GM23338 (cell line): ENCODE measurements at regions not wholly inside any gene's neighbourhood (a gene's known extent, or its start where the extent isn't known, plus 50 kb on each side); places are given as distances from the start of the nearest gene placed in this dataset.

Source experiments
- ATAC-seq: fragments of 200-7000 bp; cut with Tn5 transposase; 3 replicates; pipeline ENCODE4 v1.9.1; 2020
- DNase-seq: peaks from one replicate; pipeline ENCODE4 v3.0.0-alpha.2; 2015; ENCODE audit warnings: low spot score
- H2AFZ ChIP-seq: fragments of 200-600 bp; sonication (generic); 2 replicates; pipeline ENCODE4 v1.8.0; 2016; ENCODE audit warnings: antibody characterized with exemption, mild to moderate bottlenecking, moderate library complexity
- H3F3A ChIP-seq: fragments of 200-600 bp; sonication (generic); replicated peaks from 2 replicates; pipeline ENCODE4 v1.8.0; 2017; ENCODE audit warnings: antibody characterized with exemption, mixed run types, low read depth
- H3K27ac ChIP-seq: fragments of 200-600 bp; sonication (generic); 2 replicates; pipeline ENCODE4 v1.6.1; 2016; ENCODE audit warnings: low read depth
- H3K27me3 ChIP-seq: fragments of 200-600 bp; sonication (generic); 2 replicates; pipeline ENCODE4 v1.8.0; 2016; ENCODE audit warnings: mild to moderate bottlenecking, mixed run types, moderate library complexity; ENCODE audit not compliant: insufficient read depth
- H3K36me3 ChIP-seq: fragments of 200-600 bp; sonication (generic); 2 replicates; pipeline ENCODE4 v1.8.0; 2016; ENCODE audit warnings: mild to moderate bottlenecking; ENCODE audit not compliant: insufficient read depth
- H3K4me1 ChIP-seq: fragments of 200-600 bp; sonication (generic); 2 replicates; pipeline ENCODE4 v1.8.0; 2016; ENCODE audit warnings: mild to moderate bottlenecking, moderate library complexity; ENCODE audit not compliant: insufficient read depth
- H3K4me2 ChIP-seq: fragments of 200-600 bp; sonication (generic); 2 replicates; pipeline ENCODE4 v1.7.1; 2017; ENCODE audit warnings: mixed run types
- H3K4me3 ChIP-seq: fragments of 200-600 bp; sonication (generic); 2 replicates; pipeline ENCODE4 v1.6.1; 2016; ENCODE audit warnings: mixed run types
- H3K79me2 ChIP-seq: fragments of 200-600 bp; sonication (generic); replicated peaks from 2 replicates; pipeline ENCODE4 v1.8.0; 2017; ENCODE audit warnings: mild to moderate bottlenecking; ENCODE audit not compliant: insufficient read depth
- H3K9me2 ChIP-seq: fragments of 200-600 bp; sonication (generic); 2 replicates; pipeline ENCODE4 v1.8.0; 2017; ENCODE audit not compliant: insufficient read depth
- H4K20me1 ChIP-seq: fragments of 200-600 bp; sonication (generic); replicated peaks from 2 replicates; pipeline ENCODE4 v1.8.0; 2017; ENCODE audit warnings: mild to moderate bottlenecking; ENCODE audit not compliant: insufficient read depth
- H3K27ac Mint-ChIP-seq: 2 replicates; pipeline ENCODE4 v1.8.0; 2020; ENCODE audit warnings: inconsistent platforms, mild to moderate bottlenecking, moderate library complexity, mixed read lengths
- H3K27me3 Mint-ChIP-seq: 3 replicates; pipeline ENCODE4 v1.8.0; 2022; ENCODE audit warnings: low read depth, mild to moderate bottlenecking, moderate library complexity, mixed read lengths, inconsistent platforms; ENCODE audit not compliant: insufficient read depth, poor library complexity
- H3K36me3 Mint-ChIP-seq: 3 replicates; pipeline ENCODE4 v1.8.0; 2021; ENCODE audit warnings: low read depth, mild to moderate bottlenecking, inconsistent platforms, moderate library complexity, mixed read lengths
- H3K4me1 Mint-ChIP-seq: 3 replicates; pipeline ENCODE4 v1.8.0; 2020; ENCODE audit warnings: mild to moderate bottlenecking, inconsistent platforms, mixed read lengths
- H3K4me3 Mint-ChIP-seq: 3 replicates; pipeline ENCODE4 v1.8.0; 2021; ENCODE audit warnings: moderate library complexity, mild to moderate bottlenecking, inconsistent platforms, mixed read lengths
- H3K9me3 Mint-ChIP-seq: 3 replicates; pipeline ENCODE4 v1.8.0; 2020; ENCODE audit warnings: moderate library complexity, mild to moderate bottlenecking, inconsistent platforms, mixed read lengths
- CREB1 ChIP-seq: fragments of 250-450 bp; sonication (Bioruptor Pico); IDR thresholded peaks from 2 replicates; pipeline ENCODE4 v1.5.0; 2020; ENCODE audit warnings: low read depth, mild to moderate bottlenecking, moderate library complexity
- CTCF ChIP-seq, 2 experiments: fragments of 200-600 bp in 1 of 2; sonication (generic) in 1 of 2; conservative IDR thresholded peaks; 2 replicates each; pipeline versions ENCODE4 v1.5.1 to v1.6.1; 2016 to 2017; ENCODE audit warnings: antibody characterized with exemption in 2 of 2, low read depth in 2 of 2, mild to moderate bottlenecking in 2 of 2, moderate library complexity in 1 of 2
- EZH2 ChIP-seq: fragments of 200-600 bp; sonication (generic); IDR thresholded peaks from one replicate; pipeline ENCODE4 v1.8.0; 2017; ENCODE audit warnings: antibody characterized with exemption, mild to moderate bottlenecking, low read depth; ENCODE audit not compliant: unreplicated experiment
- EZH2phosphoT487 ChIP-seq: fragments of 200-600 bp; sonication (generic); IDR thresholded peaks from one replicate; pipeline ENCODE4 v1.8.1; 2018; ENCODE audit warnings: antibody characterized with exemption; ENCODE audit not compliant: unreplicated experiment
- JUNB ChIP-seq: IDR thresholded peaks from one replicate; pipeline ENCODE4 v1.6.1; 2016; ENCODE audit warnings: antibody characterized with exemption; ENCODE audit not compliant: unreplicated experiment
- NANOG ChIP-seq: IDR thresholded peaks from 2 replicates; pipeline ENCODE4 v1.6.1; 2016; ENCODE audit warnings: antibody characterized with exemption, borderline replicate concordance
- POLR2AphosphoS5 ChIP-seq: IDR thresholded peaks from 2 replicates; pipeline ENCODE4 v1.6.1; 2016; ENCODE audit warnings: antibody characterized with exemption, low read depth
- REST ChIP-seq: IDR thresholded peaks from one replicate; pipeline ENCODE4 v1.6.1; 2018; ENCODE audit warnings: antibody characterized with exemption; ENCODE audit not compliant: unreplicated experiment
- STAT1 ChIP-seq: IDR thresholded peaks from one replicate; pipeline ENCODE4 v1.6.1; 2016; ENCODE audit warnings: antibody characterized with exemption; ENCODE audit not compliant: unreplicated experiment
- ZNF114 ChIP-seq: fragments of 250-450 bp; sonication (Bioruptor Pico); IDR thresholded peaks from 2 replicates; pipeline ENCODE4 v1.5.0; 2020; ENCODE audit warnings: mild to moderate bottlenecking, moderate library complexity
- ZNF331 ChIP-seq: fragments of 250-450 bp; sonication (Bioruptor Pico); IDR thresholded peaks from 2 replicates; pipeline ENCODE4 v1.5.0; 2020; ENCODE audit warnings: low read depth, mild to moderate bottlenecking, moderate library complexity
- ZNF462 ChIP-seq: fragments of 250-450 bp; sonication (Bioruptor Pico); IDR thresholded peaks from 2 replicates; pipeline ENCODE4 v1.5.0; 2020; ENCODE audit warnings: mild to moderate bottlenecking, moderate library complexity

GRCh38 chr1:56331207-56331891 is 248.0 kb downstream of the PLPP3 start:
- no peak overlapping the region for H2AFZ ChIP-seq
- no peak overlapping the region for H3K4me2 ChIP-seq
- Mint-ChIP-seq H3K4me3 (no peak overlapping the region), H3K36me3 (no peaks in the 10 kb centered on the region), H3K4me1 (peaks cover 4% of the 10 kb centered on the region; the same call in 1 of the 3 replicates), H3K27me3 (peaks cover 1% of the 10 kb centered on the region), H3K27ac (no peak overlapping the region), H3K9me3 (no peaks in the 10 kb centered on the region)
- no peak for TF ChIP-seq CTCF (conservative IDR thresholded peaks at IDR 0.05; ENCODE audit: low read depth in 2 of 2)
- no peak for TF ChIP-seq STAT1
- no peak for TF ChIP-seq JUNB
- no peak for TF ChIP-seq ZNF114 (CRISPR knock-in tag)
- no peak for TF ChIP-seq EZH2phosphoT487
- no peak for TF ChIP-seq ZNF331 (CRISPR knock-in tag)
- TF ChIP-seq EZH2 = no peak
- TF ChIP-seq NANOG = no peak
- no peak for TF ChIP-seq REST
- TF ChIP-seq ZNF462 (CRISPR knock-in tag) = no peak
- no peak for TF ChIP-seq CREB1 (CRISPR knock-in tag)
- TF ChIP-seq POLR2AphosphoS5 = no peak
- H3K4me3 ChIP-seq = no peak overlapping the region
- no peaks in the 10 kb centered on the region for H3F3A ChIP-seq
- H3K79me2 ChIP-seq = no peaks in the 10 kb centered on the region
- H3K4me1 ChIP-seq = no peaks in the 10 kb centered on the region; the same call in 1 of the 2 replicates
- ATAC-seq (no peak), DNase-seq (no peak)
- no peaks in the 10 kb centered on the region for H3K36me3 ChIP-seq
- H3K9me2 ChIP-seq = no peaks in the 10 kb centered on the region
- H3K27ac ChIP-seq = no peak overlapping the region
- no peaks in the 10 kb centered on the region for H4K20me1 ChIP-seq
- H3K27me3 ChIP-seq = no peaks in the 10 kb centered on the region
